OCI-LY1 (cell line): ENCODE measurements at regions not wholly inside any gene's neighbourhood (a gene's known extent, or its start where the extent isn't known, plus 50 kb on each side); places are given as distances from the start of the nearest gene placed in this dataset.

Experiments
- EZH2 ChIP-seq: fragments of 200-600 bp; sonication (generic), shearing (Covaris generic); IDR thresholded peaks from 2 replicates; pipeline ENCODE4 v1.8.0; 2017; ENCODE audit warnings: borderline replicate concordance, mixed run types, mild to moderate bottlenecking, antibody characterized with exemption, low read length, moderate library complexity, mixed read lengths
- TF ChIP-seq, protein P1 (sequence below): fragments of 200-600 bp; sonication (generic), shearing (Covaris generic); IDR thresholded peaks from 2 replicates; pipeline ENCODE4 v1.5.1; 2017; ENCODE audit warnings: mild to moderate bottlenecking, antibody characterized with exemption, low read length, moderate library complexity, mixed read lengths

DNA sequence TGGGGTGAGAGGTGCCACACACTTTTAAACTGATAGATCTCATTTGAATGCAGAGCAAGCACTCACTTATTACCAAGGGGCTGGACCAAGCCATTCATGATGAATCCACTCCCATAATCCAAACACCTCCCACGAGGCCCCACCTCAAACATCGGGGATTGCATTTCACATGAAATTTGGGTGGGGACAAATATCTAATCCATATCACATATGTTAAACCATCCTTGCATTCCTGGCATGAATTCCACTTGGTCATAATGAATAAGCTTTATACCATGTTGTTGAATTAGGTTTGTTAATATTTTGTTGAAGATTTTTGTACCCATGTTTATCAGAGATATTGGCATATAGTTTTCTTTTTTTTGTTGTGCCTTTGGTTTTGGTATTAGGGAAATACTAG is 1198.7 kb upstream of the ATXN8OS start:
- no peak for TF ChIP-seq EZH2
- TF ChIP-seq, protein P1, sequence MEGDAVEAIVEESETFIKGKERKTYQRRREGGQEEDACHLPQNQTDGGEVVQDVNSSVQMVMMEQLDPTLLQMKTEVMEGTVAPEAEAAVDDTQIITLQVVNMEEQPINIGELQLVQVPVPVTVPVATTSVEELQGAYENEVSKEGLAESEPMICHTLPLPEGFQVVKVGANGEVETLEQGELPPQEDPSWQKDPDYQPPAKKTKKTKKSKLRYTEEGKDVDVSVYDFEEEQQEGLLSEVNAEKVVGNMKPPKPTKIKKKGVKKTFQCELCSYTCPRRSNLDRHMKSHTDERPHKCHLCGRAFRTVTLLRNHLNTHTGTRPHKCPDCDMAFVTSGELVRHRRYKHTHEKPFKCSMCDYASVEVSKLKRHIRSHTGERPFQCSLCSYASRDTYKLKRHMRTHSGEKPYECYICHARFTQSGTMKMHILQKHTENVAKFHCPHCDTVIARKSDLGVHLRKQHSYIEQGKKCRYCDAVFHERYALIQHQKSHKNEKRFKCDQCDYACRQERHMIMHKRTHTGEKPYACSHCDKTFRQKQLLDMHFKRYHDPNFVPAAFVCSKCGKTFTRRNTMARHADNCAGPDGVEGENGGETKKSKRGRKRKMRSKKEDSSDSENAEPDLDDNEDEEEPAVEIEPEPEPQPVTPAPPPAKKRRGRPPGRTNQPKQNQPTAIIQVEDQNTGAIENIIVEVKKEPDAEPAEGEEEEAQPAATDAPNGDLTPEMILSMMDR: no peak
